Astrocyte (in vitro differentiated cells and primary cell): ENCODE measurements at regions not wholly inside any gene's neighbourhood (a gene's known extent, or its start where the extent isn't known, plus 50 kb on each side); places are given as distances from the start of the nearest gene placed in this dataset.
"Not testable (repeated sequence)": the region's sequence is repeated elsewhere in the genome, so short reads cannot be mapped to it uniquely, and the experiment has no call there.

Experiments
- CTCF ChIP-seq: IDR thresholded peaks from 2 replicates; pipeline ENCODE4 v1.5.1; 2011; ENCODE audit warnings: low read depth, mild to moderate bottlenecking, inconsistent platforms, low read length, moderate library complexity; ENCODE audit not compliant: insufficient read depth
- EZH2 ChIP-seq: IDR thresholded peaks from 2 replicates; pipeline ENCODE4 v1.6.1; 2012; ENCODE audit warnings: mild to moderate bottlenecking, low read length, inconsistent platforms; ENCODE audit not compliant: insufficient read depth

DNA sequence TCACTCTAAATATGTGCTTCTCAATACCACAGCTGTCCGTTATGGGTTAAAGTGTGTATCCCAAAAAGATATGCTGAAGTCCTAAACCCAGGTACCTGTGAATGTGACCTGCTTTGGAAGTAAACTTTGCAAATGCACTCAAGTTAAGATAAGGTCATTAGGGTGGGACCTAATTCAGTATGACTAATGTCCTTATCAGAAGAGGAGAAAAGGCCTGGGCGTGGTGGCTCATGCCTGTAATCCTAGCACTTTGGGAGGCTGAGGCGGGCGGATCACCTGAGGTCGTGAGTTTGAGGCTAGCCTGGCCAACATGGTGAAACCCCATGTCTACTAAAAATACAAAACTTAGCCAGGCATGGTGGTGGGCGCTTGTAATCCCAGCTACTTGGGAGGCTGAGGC lies 452.1 kb downstream of the EPM2A start:
- TF ChIP-seq EZH2, CTCF: not testable (repeated sequence)
